ENCODE measurements at regions not wholly inside any gene's neighbourhood (a gene's known extent, or its start where the extent isn't known, plus 50 kb on each side); places are given as distances from the start of the nearest gene placed in this dataset.

- no peak overlapping the region for H3K27ac ChIP-seq
- intact Hi-C loops (cut with DNase I; ENCODE audit: low total_unique reads), result no loop called here
Measured at GRCh38 chr10:29725133-29725720, 90.5 kb upstream of the SVIL start.

GRCh38 chr10:29723726-29724125 is 89.0 kb upstream of the SVIL start:
- TF ChIP-seq CTCF (IDR thresholded peaks at IDR 0.05), result no peak
- no peaks in the 10 kb centered on the region for H3K36me3 ChIP-seq
- intact Hi-C loops (cut with DNase I; ENCODE audit: low total_unique reads), result no loop called here
- no peaks in the 10 kb centered on the region for H3K4me1 ChIP-seq
- peaks cover 0 to 4% of the 10 kb centered on the region in 2 donors for H3K9me3 ChIP-seq
- no peak for DNase-seq (ENCODE audit: low spot score in 2 of 2)
- no peak overlapping the region for H3K27ac ChIP-seq
- H3K27me3 ChIP-seq, result no peaks in the 10 kb centered on the region
- H3K4me3 ChIP-seq, result no peak overlapping the region

More at GRCh38 chr10:29725133-29725720, 90.5 kb upstream of the SVIL start:
- no peak for DNase-seq (ENCODE audit: low spot score in 2 of 2)
- Histone ChIP-seq H3K4me3 (no peak overlapping the region), H3K9me3 (no peaks in the 10 kb centered on the region), H3K27me3 (no peaks in the 10 kb centered on the region), H3K4me1 (no peaks in the 10 kb centered on the region), H3K36me3 (no peaks in the 10 kb centered on the region)
- TF ChIP-seq POLR2AphosphoS5 (IDR thresholded peaks at IDR 0.05) (no peak), CTCF (IDR thresholded peaks at IDR 0.05) (no peak), POLR2A (IDR thresholded peaks at IDR 0.05) (no peak)

- Histone ChIP-seq H3K4me1 (no peaks in the 10 kb centered on the region), H3K27me3 (no peaks in the 10 kb centered on the region), H3K9me3 (peaks cover 0 to 4% of the 10 kb centered on the region in 2 donors), H3K27ac (peak overlapping the region in 1 of 2 donors; percentile 33), H3K36me3 (no peaks in the 10 kb centered on the region), H3K4me3 (no peak overlapping the region)
- no peak for DNase-seq (ENCODE audit: low spot score in 2 of 2)
- no peak for TF ChIP-seq CTCF (IDR thresholded peaks at IDR 0.05)
- TF ChIP-seq POLR2AphosphoS5 (IDR thresholded peaks at IDR 0.05), result no peak
- no peak for TF ChIP-seq POLR2A (IDR thresholded peaks at IDR 0.05)
- intact Hi-C loops (cut with DNase I; ENCODE audit: low total_unique reads), result no loop called here
Measured at GRCh38 chr10:29722777-29723176, 88.0 kb upstream of the SVIL start.

- no peak for DNase-seq (ENCODE audit: low spot score in 2 of 2)
- Histone ChIP-seq H3K9me3 (peaks cover 0 to 4% of the 10 kb centered on the region in 2 donors), H3K4me3 (no peak overlapping the region), H3K27ac (no peak overlapping the region), H3K36me3 (no peaks in the 10 kb centered on the region), H3K4me1 (no peaks in the 10 kb centered on the region), H3K27me3 (no peaks in the 10 kb centered on the region)
- intact Hi-C loops (cut with DNase I; ENCODE audit: low total_unique reads), result no loop called here
- no peak for TF ChIP-seq POLR2AphosphoS5 (IDR thresholded peaks at IDR 0.05)
- no peak for TF ChIP-seq CTCF (IDR thresholded peaks at IDR 0.05)
- no peak for TF ChIP-seq POLR2A (IDR thresholded peaks at IDR 0.05)
Measured at GRCh38 chr10:29720149-29720548, 85.4 kb upstream of the SVIL start.

- Histone ChIP-seq H3K4me3 (no peak overlapping the region), H3K27ac (no peak overlapping the region), H3K9me3 (peaks cover 0 to 4% of the 10 kb centered on the region in 2 donors), H3K27me3 (no peaks in the 10 kb centered on the region), H3K4me1 (no peaks in the 10 kb centered on the region), H3K36me3 (no peaks in the 10 kb centered on the region)
- DNase-seq (ENCODE audit: low spot score in 2 of 2), result no peak
- intact Hi-C loops (cut with DNase I; ENCODE audit: low total_unique reads), result no loop called here
- TF ChIP-seq CTCF (IDR thresholded peaks at IDR 0.05) (no peak), POLR2AphosphoS5 (IDR thresholded peaks at IDR 0.05) (no peak), POLR2A (IDR thresholded peaks at IDR 0.05) (no peak)
Measured at GRCh38 chr10:29719281-29719675, 84.5 kb upstream of the SVIL start.

Measured in breast epithelium (tissue), 4 donors.